HG03159 (cell line): ENCODE measurements at regions not wholly inside any gene's neighbourhood (a gene's known extent, or its start where the extent isn't known, plus 50 kb on each side); places are given as distances from the start of the nearest gene placed in this dataset.

Experiments used
- ATAC-seq: cut with Tn5 transposase; IDR thresholded peaks from one replicate; pipeline ENCODE4 v1.9.1; 2021; ENCODE audit warnings: mild to moderate bottlenecking, moderate library complexity; ENCODE audit not compliant: unreplicated experiment

GRCh38 chr7:118013252-118014010 lies 140.2 kb upstream of the CTTNBP2 start:
- ATAC-seq: no peak

DNA sequence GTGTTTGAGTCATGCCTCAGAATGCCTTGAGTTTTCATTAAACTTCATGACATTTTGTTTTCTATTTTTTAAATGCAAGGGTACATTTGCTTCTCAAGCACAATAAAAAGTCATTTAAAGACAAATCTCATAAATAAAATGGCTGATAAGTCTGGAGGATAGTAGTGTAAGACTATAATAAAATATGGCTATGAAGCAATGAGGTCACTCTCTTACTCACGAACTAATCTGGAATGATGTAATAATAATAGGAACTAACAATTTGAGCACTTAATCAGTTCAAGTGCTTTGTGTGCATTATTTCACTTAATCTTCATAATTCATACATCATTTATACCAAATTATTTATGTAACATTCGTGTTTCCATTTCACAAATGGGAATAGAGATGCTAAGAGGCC lies 149.3 kb upstream of the CTTNBP2 start:
- ATAC-seq: no peak

DNA sequence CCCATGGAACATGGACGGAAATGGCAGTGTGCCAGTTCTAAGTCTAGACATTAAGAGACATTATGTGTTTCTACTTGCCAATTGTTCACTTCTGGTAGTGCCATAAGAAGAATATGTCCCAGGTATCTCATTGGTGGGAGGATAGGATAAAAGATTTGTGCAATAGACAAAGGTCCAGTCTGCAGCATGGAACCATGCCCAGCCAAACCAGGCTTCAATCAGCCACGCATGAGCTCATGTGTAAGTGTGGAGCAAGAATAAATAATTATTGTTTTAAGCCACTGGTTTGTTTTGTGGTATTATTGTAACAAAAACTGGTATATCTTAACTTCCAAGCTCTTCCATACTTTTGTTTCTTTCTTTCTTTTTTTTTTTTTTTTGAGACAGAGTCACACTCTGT lies 153.6 kb upstream of the CTTNBP2 start:
- ATAC-seq: no peak

- no peak for ATAC-seq
These were observed 155.0 kb upstream of the CTTNBP2 start for GRCh38 chr7:118028226-118028625.

DNA sequence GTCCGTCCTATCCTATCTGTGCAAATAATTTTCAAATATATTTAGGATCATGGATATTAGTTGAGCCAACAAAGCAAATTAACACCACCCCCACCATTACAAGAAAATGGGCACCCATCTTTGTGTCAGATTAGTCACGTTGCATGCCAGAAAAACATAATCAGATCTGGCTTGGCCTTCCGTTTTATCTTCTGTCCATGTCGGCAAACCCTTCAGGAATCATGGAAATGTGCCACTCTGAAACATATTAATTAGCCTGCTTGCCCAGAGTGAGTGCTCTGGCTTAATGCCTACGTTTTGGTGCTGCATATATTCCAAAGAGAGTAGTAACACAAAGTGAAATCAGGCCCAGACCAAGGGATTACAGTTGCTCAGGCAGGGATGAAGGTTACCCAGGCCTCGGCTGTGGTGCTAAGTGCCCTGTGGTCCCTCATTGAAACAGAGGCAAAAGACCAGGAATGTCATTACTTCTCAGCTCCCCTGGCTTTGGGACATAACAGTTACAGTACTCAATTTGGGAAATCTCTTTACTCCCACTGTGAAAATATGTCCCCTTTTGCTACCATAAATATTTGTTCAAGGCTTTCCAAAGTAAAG lies 154.0 kb upstream of the LSM8 start:
- ATAC-seq: no peak

DNA sequence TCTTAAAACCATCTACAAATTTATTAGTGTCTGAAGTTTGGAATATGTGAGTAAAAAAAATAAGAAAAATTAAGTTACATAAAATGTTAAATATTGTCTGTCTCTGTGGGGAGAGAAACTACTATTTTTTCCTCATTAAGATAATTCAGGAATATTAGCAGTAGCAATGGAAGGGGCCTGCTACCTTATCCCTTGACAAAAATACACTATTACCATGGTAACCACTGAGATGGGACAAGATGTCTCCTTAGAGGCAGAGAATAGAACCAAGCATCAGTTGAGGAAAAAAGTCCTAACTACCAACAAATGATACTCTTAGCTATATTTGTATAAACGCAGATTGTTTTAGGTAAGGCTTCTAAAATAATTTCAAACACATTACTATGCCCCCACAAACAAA lies 150.7 kb upstream of the LSM8 start:
- no peak for ATAC-seq

- peak; percentile 28 for ATAC-seq
These were observed 143.9 kb upstream of the LSM8 start for GRCh38 chr7:118039963-118040489.

DNA sequence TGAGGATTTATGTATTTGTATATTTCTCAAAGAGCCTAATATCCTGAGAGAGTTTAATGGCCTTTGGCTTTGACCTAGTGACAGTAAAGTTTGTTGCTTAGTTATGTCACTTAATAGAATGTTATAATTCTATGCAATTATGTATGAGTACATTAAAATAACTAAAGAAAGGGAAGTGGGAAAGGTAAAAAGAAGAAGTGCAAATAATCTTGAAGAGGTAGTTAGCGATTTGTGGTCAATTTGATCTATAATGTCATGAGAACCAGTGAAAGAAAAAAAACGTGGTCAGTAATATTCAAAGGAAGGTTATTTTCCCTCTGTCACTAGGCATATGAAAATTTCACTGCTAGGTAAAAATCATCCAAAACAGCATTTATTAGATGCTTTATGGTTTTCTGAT lies 143.4 kb upstream of the LSM8 start:
- ATAC-seq: peak; percentile 88

DNA sequence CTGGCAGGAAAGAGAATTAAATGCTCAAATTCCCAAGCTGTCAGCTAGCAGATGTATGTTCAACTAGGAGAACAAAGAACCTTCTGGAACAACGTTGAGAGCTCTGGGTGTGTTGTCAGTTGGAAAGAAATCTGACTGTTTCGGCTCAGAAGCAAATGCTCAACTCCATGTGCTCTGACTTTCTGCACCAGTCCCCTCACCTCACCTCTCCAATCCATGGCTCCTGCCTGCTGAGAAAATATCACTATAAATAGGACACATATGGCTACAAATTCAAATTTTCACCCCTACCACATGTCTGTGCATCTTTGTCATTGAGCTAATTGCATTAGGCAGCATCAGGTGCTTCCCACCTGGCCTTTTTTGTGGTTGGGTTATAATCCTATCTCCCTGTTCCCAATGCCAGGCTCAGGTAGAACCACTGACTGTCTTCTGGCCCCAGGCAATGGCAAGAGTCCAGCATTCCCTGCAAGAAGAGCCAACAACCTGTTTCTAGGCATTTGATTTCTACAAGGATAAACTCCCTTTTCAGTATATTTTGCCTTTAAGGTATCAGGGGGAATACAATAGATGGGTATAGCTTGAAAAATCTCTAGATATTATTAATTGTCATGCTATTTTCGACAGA lies 142.6 kb upstream of the LSM8 start:
- ATAC-seq: no peak

GRCh38 chr7:118045629-118046028 lies 138.3 kb upstream of the LSM8 start:
- ATAC-seq: no peak

DNA sequence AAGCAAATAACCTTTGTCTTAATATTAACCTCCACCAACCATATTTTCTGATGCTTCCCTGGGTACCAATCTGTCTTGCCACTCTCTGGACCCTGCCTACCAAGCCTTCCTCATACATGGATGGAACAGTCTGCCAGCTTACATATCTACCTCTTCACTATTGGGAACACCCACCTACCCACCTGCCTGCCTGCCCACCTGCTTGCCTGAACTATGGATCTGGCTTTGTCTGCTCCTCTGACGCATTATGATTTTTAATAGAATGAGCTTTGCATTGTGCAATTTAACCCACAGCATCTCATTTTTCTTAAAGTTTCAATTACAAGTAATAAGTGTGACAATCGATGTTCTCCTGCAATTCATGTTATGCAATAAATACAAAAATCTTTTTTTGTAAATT lies 137.9 kb upstream of the LSM8 start:
- no peak for ATAC-seq

- no peak for ATAC-seq
These were observed 137.2 kb upstream of the LSM8 start for GRCh38 chr7:118046801-118047200.

DNA sequence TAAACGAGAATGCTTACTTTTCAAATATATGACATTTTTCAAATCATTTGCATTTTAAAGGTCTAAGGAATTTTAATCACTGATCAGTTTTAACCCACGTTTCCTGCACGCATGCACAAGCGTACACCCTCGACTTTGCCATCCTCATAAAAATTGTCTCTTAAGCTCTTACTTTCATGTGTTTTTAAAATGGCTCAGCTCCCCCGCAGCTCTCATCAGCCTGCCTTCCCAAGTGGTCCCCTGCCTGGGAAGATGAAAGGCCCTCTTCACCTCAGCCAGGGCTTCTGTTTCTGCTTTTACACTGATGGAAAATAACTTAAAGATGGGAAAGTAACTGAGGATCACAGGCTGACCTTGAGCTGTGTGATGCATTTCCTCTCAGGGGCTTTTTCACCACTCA lies 131.6 kb upstream of the LSM8 start:
- no peak for ATAC-seq

DNA sequence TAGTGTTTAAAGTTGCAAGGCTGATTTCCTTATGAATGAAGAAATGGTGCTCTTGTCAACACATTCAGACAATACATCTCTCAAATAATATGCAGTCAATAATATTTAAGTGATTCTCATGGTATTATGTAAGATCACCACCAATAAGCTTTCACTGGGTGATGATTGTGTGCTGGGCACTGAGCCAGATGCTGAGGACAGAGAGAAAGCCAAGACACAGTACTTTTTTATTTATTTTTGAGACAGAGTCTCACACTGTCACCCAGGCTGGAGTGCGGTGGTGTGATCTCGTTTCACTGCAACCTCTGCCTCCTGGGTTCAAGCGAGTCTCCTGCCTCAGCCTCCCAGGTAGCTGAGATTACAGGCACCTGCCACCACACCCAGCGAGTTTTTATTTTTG lies 130.6 kb upstream of the LSM8 start:
- no peak for ATAC-seq

- no peak for ATAC-seq
These were observed 129.4 kb upstream of the LSM8 start for GRCh38 chr7:118054529-118054928.

DNA sequence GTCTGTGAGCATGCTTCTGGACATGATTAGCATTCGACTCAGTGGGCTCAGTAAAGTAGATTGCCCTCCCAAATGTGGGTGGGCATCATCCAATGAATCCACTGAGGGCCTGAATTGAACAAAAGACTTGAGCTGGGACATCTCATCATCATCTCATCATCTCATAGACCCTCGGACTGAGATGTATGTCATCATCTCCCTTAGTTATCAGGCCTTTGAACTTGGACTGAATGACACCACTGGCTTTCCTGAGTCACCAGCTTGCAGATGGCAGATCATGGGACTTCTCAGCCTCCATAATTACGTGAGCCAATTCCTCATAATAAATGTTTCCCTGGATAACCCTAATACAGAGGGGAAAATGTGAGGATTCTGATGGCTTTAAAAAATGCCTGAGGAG lies 128.3 kb upstream of the LSM8 start:
- ATAC-seq: no peak

DNA sequence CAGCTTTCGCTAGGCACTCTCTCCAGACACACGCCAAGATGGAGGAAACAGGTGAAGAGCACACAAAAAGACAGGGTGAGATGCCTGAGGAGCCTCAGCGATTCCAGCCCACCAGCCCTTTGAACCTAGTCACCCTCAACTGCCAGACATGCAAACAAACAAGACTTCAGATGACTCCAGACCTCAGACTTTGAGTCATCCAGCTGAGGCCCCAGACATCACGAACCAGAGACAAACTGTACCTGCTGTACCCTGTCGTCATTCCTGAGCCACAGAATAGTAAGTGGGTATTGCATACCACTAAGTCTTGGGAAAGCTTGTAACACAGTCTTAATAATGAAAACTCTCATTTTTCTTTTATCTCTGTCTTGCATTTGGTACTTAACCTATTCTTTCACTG lies 126.6 kb upstream of the LSM8 start:
- ATAC-seq: no peak

DNA sequence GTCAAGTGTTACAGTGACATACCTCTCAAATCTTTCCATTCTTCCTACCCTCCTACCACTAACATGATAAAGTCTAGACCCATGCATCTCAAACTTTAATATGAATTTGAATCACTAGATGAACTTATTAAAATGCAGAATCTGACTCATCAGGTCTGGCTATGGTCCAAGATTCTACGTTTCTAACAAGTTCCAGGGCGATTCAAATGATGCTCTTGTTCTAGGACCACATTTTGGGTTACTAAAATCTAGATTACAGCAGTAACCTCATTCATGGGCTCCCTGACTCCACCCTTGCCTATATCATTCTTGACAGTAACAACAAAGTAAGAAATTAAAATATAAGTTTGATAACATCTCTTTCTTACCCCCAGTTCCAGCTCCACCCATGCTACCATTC lies 124.8 kb upstream of the LSM8 start:
- no peak for ATAC-seq

GRCh38 chr7:118060692-118061091 lies 123.3 kb upstream of the LSM8 start:
- no peak for ATAC-seq

DNA sequence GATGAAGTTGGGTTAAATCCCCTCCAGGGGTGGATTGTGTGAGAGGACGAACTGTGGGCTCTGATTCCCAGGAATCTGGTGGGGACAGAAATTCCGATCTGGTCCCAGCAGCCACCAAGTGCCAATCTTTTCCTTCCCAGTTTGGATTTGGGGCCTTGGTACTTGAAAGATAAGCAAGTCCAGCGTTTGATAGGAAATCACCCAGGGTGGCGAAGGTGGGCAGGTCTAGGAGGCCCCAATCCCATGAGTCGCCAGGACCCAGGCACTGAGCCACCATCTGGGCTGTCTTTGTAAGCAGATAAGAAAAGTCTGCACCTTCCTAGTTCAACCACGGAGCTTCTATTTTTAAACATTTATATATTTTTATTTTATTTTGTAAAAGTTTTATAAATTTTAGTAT lies 122.6 kb upstream of the LSM8 start:
- ATAC-seq: no peak

DNA sequence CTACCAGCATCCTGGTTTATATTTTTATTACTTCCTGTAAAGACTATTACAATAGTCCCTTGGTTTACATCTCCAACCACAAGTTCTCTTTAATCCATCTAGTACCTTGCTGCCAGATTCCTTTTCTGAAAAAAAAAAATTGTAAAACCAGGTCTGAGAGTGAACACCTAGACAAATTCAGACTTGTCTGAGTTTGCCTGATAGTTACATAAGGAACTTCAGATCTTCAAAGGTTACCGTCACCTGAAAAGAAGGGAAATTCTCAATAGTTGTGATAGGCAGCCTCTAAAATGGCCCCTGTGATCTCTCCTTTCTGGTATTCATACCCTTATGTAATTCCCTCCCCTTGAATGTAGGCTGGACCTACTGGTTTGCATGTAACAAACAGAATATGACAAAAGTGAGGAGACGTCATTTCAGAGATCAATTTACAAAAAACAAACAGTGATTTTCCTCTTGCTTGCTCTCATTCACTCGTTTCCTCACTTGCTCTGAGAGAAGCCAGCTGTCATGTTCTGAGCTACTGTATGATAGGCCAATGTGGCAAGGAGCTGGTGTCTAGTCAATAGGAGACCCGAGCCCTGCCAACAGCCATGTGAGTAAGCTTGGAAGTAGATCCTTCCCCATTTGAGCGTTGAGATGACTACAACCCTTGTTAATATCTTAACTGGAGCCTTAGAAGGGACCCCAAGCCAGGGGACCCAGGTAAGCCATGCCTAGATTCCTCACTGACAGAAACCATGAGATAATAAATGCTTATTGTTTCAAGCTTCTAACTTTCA lies 110.9 kb upstream of the LSM8 start:
- ATAC-seq: peak; percentile 62
